HUDEP-2 (cell line): ENCODE measurements at regions not wholly inside any gene's neighbourhood (a gene's known extent, or its start where the extent isn't known, plus 50 kb on each side); places are given as distances from the start of the nearest gene placed in this dataset.
"Not testable (repeated sequence)": the region's sequence is repeated elsewhere in the genome, so short reads cannot be mapped to it uniquely, and the experiment has no call there.

Source experiments
- DNase-seq, 76 experiments: peaks; one replicate each; lab custom pipeline; 2025; ENCODE audit not compliant: unreplicated experiment in 76 of 76; lab: John Stamatoyannopoulos, UW

DNA sequence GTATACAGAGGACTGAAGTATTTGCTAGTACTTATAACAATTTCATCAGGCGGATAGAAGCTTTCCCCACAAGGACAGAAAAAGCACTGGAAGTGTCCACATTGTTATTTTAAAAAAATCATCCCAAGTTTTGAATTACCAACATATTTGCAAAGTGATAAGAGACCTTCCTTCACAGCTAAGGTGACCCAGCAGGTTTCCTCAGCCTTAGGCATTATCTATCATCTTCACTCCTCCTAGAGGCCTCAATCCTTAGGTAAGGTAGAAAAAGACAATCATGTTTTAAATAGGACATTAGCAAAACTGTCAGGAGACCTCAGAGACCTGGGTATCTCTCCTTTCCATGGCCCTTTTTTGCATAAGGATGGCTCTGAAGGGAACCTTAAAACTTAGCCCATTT lies 72.5 kb upstream of the CHD6 start:
- DNase-seq, result no peak

DNA sequence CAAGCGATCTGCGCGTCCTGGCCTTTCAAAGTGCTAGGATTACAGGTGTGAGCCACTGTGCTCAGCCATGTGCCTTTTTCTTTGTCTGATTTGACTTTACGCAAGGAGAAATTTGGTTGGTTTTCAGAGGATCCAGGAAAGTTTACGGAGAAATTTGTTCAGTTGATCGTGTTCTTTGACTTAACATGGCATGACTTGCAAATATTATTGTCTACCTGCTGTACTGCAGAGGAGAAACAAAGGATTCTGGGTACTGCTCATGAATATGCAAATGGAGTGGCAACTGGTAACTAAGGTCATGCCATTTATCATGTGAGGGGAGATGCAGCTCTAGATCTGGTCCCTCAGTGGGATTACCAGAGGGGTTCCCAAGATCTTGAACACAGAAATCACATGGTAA lies 68.8 kb upstream of the CHD6 start:
- no peak for DNase-seq

DNA sequence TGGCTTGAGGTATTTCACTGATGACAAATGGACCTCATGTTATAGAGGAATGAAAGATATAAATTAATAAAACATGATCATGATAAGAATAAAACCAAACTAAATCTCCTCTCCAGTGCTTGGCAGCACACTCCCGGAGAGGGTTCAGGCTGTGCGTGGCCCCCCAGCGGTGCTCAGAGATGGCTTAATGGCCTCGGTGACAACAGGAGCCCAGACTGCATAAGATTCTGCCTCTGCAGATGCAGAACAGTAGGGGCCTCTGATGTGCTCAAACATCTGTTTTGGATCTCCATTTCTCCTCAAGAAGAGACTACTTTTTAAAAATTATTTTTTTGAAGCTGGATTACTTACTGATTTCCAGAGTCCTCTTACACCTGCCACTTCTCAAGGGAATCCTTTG lies 67.0 kb upstream of the CHD6 start:
- not testable (repeated sequence) for DNase-seq

DNA sequence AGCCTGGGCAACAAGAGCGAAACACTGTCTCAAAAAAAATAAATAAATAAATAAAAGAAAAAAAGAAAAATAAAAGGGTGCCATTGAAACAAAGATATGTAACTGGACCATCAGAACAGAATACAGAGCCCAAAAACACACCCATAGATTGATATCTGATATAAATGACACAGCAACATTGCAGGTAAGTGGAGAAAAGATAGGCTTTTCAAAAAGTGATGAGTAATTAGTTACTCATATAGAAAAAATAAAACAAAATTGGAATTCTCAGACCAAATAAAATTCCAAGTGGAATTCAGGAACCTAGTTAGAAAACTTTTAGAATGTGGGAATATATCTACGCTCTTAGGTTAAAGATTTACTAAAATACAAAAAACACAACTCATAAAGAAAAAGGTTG lies 60.6 kb upstream of the CHD6 start:
- DNase-seq, result no peak

DNA sequence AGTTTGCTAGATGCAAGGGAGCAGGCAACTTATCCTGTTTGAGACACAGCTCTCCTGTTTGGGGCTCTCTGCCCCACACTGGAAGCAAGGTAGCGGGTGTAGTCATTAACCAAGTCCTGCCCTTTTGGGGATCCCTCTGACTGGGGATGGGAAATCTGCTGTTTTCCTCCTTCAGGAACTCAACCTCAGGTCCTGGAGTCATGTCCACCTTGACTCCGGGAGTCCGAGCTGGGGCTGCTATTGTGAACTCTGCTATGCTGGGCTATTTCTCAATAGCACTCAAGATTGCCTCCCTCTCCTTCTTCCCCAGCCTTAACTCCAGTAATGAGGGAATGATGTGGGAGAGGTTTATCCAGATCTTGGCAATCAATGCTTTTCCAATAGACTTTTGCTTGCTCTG lies 54.1 kb upstream of the CHD6 start:
- DNase-seq, result no peak

DNA sequence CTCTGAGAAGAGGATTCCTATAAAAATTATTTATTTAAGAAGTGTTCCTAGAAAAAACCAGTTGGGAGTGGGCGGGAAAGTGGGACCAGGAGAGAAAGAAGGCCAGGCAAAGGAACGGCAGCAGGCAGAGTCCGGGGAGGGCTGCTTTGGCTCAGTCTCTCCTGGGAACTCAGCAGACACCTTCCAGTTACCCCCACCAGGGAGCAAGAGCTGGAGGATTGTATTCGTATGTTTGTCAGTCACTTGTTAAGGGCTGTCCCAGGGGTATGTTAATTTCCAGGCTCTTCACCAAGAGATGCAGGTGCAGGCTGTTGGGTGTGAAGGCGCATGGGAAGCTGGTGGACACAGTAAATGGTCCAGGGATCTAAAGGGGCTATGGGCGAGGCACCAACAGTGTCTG lies 53.0 kb upstream of the CHD6 start:
- no peak for DNase-seq

DNA sequence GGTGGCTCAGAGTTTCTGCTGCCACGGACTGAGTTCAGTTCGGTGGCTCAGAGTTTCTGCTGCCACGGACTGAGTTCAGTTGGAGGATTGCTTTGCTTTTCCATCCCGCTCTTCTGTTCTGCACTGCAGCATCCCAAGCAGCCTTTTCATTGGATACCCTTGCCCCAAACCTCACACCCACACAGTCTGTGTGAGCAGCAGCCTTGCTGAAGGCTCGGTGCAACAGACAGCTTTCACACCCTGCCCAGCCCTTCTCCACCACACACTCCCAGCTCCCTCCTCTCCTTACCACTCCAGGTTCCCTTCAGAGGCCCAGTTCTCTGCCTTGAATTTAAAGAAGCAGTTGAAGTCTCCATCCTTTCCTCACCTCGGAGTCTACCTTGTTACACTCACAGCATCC lies 52.5 kb upstream of the CHD6 start:
- DNase-seq, result no peak

DNA sequence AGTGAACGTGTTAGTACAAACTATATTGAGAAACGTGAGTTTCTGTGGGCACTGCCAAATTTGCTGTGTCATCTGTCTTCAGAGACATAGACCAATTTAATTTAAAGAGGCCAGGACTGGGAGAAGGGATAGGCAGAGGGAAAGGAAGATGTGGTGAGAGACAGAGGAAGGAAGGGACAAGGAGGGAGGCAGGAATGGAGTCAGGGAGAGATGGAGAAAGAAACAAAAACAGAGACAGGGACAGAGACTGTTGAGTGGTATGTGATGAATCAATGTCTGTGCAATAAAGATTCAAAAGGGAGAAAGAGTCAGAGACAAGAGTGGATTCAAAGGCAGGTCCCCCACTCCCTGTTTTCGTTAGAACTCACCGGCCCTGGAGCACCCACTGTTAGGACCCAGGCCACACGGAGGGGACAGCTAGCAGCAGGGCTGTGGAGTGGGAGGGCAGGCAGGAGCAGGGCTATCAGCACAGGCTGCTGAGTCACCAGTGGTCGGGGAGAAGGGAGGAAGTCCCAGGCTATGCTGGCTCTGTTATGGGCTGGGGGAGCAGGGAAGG lies 51.6 kb upstream of the CHD6 start:
- DNase-seq, result no peak

DNA sequence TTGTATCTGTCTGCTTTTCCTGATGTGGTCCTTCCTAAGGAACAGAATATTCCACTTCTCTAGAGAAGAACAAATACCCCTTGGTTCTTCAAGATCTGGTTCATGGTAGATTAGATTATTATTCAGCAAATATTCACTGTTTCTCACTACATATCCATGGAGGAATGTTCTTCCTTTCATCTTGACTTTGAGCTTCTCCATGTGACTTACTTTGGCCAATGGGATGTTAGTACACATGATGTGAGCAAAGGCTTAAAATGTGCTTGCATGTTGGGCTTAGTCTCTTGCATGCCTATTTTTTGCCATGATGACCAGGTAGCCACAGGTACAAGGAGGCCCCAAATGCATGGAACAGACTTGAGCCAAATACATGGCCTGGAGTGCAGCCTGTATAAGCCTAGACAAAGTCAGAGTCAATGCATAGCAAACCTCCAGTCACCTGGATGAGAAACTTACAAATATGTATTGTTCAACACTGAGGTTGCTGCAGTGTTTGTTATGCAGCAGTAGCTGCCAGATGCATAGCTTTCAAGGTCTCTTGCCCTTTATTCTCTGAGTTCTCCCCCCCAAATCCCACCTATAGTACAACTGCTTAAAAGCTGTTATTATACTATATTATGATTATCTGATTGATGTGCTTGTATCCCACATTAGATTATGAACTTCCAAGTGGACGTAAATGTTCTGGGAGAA lies 50.0 kb upstream of the CHD6 start:
- no peak for DNase-seq
